CD4-positive, alpha-beta T cell treated with Interleukin-2 at 100 ng/mL for 4 hours (primary cell): ENCODE measurements at regions not wholly inside any gene's neighbourhood (a gene's known extent, or its start where the extent isn't known, plus 50 kb on each side); places are given as distances from the start of the nearest gene placed in this dataset.
"Not testable (repeated sequence)": the region's sequence is repeated elsewhere in the genome, so short reads cannot be mapped to it uniquely, and the experiment has no call there.

Source experiments
- DNase-seq: peaks from one replicate; pipeline ENCODE4 v3.0.0-alpha.2; 2020; ENCODE audit warnings: low spot score

GRCh38 chrX:8025705-8026104, 98.5 kb upstream of the PNPLA4 start:
- no peak for DNase-seq

- no peak for DNase-seq
Measured at GRCh38 chrX:8018934-8019333, 91.7 kb upstream of the PNPLA4 start.

GRCh38 chrX:8010105-8010504, 82.9 kb upstream of the PNPLA4 start:
- no peak for DNase-seq

- no peak for DNase-seq
Measured at GRCh38 chrX:8005678-8006347, 78.6 kb upstream of the PNPLA4 start.

GRCh38 chrX:8003147-8003883, 76.1 kb upstream of the PNPLA4 start:
- no peak for DNase-seq

- no peak for DNase-seq
Measured at GRCh38 chrX:7996851-7997250, 69.6 kb upstream of the PNPLA4 start.

GRCh38 chrX:7996414-7996813, 69.2 kb upstream of the PNPLA4 start:
- DNase-seq = peak; percentile 33

GRCh38 chrX:7993873-7994272, 66.7 kb upstream of the PNPLA4 start:
- no peak for DNase-seq

GRCh38 chrX:7988013-7988759, 61.0 kb upstream of the PNPLA4 start:
- DNase-seq = not testable (repeated sequence)

GRCh38 chrX:7987160-7988012, 60.2 kb upstream of the PNPLA4 start:
- DNase-seq = no peak

GRCh38 chrX:7986738-7987137, 59.5 kb upstream of the PNPLA4 start:
- DNase-seq = not testable (repeated sequence)

- no peak for DNase-seq
Measured at GRCh38 chrX:7985568-7985967, 58.4 kb upstream of the PNPLA4 start.

GRCh38 chrX:7983581-7983980, 56.4 kb upstream of the PNPLA4 start:
- no peak for DNase-seq
